ENCODE measurements at regions not wholly inside any gene's neighbourhood (a gene's known extent, or its start where the extent isn't known, plus 50 kb on each side); places are given as distances from the start of the nearest gene placed in this dataset.

DNA sequence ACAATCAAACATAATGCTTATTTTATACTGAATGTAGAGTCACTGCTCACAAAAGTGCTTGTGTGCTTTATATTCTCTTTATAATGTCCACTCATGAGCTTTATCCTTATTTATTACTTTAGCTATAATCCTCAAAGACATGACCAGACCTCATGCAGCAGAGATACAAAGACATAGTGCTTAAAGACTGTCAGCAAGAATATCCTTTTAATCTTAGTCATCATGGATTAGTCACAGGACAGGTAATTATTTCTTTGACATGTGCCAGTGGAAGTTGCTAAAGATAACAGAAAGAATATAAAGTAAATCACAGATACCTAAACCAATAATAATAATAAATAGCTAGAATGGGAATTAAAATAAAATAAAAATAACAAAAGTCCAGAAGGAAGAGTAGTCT lies 707.5 kb downstream of the BCL11B start:
- TF ChIP-seq, protein P1, sequence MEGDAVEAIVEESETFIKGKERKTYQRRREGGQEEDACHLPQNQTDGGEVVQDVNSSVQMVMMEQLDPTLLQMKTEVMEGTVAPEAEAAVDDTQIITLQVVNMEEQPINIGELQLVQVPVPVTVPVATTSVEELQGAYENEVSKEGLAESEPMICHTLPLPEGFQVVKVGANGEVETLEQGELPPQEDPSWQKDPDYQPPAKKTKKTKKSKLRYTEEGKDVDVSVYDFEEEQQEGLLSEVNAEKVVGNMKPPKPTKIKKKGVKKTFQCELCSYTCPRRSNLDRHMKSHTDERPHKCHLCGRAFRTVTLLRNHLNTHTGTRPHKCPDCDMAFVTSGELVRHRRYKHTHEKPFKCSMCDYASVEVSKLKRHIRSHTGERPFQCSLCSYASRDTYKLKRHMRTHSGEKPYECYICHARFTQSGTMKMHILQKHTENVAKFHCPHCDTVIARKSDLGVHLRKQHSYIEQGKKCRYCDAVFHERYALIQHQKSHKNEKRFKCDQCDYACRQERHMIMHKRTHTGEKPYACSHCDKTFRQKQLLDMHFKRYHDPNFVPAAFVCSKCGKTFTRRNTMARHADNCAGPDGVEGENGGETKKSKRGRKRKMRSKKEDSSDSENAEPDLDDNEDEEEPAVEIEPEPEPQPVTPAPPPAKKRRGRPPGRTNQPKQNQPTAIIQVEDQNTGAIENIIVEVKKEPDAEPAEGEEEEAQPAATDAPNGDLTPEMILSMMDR (IDR thresholded peaks at IDR 0.05) = no peak
- TF ChIP-seq POLR2A (IDR thresholded peaks at IDR 0.05; ENCODE audit: low read depth) (no peak), EP300 (IDR thresholded peaks at IDR 0.05) (no peak)
